ENCODE measurements at regions not wholly inside any gene's neighbourhood (a gene's known extent, or its start where the extent isn't known, plus 50 kb on each side); places are given as distances from the start of the nearest gene placed in this dataset.
A peak's percentile ranks its signal among the peaks of the same experiment; 100 is the strongest.

DNA sequence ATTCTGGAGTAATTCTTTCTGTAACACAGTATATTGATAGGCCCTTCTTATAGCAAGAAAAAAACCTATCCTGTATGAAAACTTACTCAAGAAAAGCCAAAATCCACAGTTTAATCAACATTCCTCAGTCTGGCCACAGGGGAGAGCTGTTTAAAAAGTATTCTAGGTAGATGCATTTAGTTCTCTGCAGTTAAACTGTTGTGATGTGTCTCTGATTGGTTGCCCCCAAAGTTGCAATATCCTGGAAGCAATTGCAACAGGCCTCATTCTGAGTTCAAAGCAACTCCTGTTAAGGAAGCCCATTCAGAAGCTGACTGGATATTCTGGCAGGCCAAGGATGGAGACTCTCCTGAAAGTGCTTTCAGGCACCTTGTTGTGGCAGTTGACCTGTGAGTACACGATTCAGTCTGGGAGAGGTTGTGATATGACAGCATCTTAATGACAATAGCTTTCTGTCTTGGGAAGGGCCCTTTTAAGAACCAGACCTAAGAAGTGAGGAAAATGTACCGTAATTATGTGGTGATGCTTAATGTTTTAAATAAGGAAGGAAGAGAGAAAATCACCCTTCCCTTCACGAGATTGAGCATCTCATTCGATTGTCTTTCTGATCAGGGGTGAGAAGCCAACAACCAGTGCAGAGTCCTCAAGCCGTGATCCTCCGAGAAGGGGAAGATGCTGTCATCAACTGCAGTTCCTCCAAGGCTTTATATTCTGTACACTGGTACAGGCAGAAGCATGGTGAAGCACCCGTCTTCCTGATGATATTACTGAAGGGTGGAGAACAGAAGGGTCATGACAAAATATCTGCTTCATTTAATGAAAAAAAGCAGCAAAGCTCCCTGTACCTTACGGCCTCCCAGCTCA, 420.7 kb downstream of the DAD1 start:
- in situ Hi-C loops (cut with MboI; ENCODE audit: low pct_unique_long_range_greater_than_20kb, low sequenced_read_pairs), result no loop called here
- no peak for DNase-seq

DNA sequence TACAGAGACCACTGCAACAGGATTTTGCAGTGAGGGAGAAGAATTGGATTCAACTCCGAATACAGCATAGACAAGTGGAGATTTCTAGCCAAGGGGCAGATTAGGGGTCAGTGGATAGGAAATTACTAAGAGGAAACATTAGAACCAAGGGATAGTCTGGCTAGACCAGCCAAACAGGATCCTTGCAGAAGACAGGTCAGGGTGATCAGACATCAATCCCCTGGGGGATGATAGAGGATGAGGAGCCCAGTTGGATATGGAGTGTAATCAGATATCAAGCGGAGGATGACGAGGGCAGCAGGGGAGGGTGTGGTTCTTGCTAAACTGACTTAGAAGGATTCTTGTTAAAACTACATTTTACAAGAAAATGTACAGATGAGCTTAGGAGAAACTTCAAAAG, 424.4 kb downstream of the DAD1 start:
- no peak for DNase-seq
- in situ Hi-C loops (cut with MboI; ENCODE audit: low pct_unique_long_range_greater_than_20kb, low sequenced_read_pairs), result no loop called here

DNA sequence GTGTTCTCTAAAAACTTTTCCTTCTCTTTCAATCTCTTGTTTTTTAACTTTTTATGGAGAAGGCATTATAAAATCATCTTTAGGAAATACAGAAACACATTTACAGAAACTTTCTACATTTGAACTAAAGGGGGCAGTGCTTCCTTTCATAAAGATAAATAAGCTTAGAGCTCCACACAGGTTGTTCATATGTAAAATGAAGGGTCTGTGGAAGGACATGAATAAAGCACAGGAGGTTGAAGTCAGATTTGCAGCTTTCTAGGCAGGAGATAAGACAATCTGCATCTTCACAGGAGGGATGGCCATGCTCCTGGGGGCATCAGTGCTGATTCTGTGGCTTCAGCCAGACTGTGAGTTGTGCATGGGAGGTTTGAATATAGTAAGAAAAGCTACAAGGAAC, 426.0 kb downstream of the DAD1 start:
- in situ Hi-C loops (cut with MboI; ENCODE audit: low pct_unique_long_range_greater_than_20kb, low sequenced_read_pairs), result no loop called here
- DNase-seq, result peak; percentile 27

DNA sequence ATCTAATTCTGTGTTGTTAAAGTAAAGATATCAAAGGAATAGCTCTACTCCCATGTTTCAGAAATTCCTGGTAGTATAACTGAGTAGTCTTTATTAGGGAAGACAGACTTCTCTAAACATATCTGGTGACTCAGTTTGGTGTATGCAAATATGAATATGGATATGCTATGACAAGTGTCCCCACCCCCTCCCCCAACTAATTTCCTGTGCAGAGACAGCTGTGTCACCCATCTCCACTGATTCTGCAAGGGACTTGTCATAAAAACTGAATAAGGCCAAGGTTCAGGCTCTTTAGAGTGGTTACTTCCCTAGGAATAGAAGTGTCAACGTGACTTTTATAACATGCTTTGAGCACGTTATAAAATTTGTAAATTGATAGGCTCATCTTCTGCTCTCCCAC, 429.1 kb downstream of the DAD1 start:
- in situ Hi-C loops (cut with MboI; ENCODE audit: low pct_unique_long_range_greater_than_20kb, low sequenced_read_pairs), result no loop called here
- no peak for DNase-seq

DNA sequence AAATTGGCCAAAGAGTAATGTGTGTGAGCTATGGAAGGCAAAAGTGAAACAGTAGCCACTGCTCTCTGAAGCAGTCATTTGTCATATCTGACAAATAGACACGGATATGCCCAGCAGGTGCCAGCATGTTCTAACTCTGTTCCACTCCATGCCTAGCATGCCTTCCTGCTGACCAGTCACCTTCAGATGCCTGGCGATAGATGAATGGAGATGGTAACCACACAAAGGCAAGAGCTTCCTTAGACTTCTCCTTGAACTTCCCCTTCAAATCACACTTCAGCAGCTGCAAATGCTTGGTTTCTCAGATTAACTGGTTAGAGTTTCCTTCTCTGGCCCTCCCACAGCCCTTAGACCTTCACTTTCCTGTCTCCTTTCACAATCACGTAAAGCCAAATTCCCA, 429.9 kb downstream of the DAD1 start:
- DNase-seq, result no peak
- in situ Hi-C loops (cut with MboI; ENCODE audit: low pct_unique_long_range_greater_than_20kb, low sequenced_read_pairs), result no loop called here

DNA sequence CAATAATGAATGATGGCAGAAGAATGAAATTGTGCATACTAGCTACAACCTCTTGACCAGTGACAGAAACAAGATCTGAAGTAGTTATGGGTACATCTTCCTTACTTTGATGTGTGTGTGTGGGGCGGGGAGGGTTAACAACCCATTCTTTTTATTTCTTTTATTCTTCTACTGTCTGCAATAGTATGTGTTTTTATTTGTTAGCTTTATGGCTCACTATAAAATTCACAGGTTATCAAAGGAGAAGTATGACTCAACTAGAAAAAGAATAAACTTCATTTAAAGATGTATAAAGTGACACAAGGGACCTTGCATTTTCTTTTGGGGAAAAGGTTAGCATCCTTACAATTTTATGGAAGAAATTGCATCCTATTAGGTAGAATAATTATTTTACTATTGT, 430.5 kb downstream of the DAD1 start:
- in situ Hi-C loops (cut with MboI; ENCODE audit: low pct_unique_long_range_greater_than_20kb, low sequenced_read_pairs), result no loop called here
- DNase-seq, result no peak

DNA sequence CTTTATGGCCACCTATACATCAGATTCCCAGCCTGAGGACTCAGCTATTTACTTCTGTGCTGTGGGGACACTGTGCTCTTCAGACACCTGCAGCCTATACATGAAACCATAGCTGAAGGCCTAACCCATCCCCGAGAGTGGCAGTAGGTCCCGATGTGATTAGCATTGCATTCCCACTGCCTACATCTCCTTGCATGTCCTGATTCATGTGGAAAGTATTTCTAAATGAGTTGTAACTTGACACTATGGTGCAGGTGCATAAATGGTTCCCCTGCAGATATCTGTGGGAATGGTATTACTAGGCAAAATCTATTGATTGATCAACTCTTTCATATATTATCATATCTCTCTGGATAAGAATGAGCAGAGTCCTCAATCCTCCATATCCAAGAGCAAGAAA, 433.5 kb downstream of the DAD1 start:
- in situ Hi-C loops (cut with MboI; ENCODE audit: low pct_unique_long_range_greater_than_20kb, low sequenced_read_pairs), result no loop called here
- DNase-seq, result no peak

DNA sequence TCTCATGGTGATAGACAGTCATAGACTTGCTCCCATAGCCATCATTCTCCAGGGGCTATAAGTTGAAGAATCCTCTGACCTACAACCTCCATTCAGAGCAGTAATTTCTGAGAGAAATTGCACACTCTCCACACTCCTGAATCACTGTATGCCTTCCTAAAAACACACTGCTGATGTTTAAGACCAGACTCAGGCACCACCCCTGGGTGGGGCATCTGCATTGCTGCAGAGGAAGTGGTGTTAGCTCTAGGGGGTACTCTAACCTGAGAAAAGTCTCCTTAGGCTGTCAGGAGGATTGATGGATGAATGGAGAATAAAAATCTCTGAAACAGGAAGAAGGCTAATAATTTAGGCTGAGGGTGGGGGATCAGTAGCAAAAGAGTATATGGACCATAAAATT, 436.1 kb downstream of the DAD1 start:
- in situ Hi-C loops (cut with MboI; ENCODE audit: low pct_unique_long_range_greater_than_20kb, low sequenced_read_pairs), result no loop called here
- no peak for DNase-seq

DNA sequence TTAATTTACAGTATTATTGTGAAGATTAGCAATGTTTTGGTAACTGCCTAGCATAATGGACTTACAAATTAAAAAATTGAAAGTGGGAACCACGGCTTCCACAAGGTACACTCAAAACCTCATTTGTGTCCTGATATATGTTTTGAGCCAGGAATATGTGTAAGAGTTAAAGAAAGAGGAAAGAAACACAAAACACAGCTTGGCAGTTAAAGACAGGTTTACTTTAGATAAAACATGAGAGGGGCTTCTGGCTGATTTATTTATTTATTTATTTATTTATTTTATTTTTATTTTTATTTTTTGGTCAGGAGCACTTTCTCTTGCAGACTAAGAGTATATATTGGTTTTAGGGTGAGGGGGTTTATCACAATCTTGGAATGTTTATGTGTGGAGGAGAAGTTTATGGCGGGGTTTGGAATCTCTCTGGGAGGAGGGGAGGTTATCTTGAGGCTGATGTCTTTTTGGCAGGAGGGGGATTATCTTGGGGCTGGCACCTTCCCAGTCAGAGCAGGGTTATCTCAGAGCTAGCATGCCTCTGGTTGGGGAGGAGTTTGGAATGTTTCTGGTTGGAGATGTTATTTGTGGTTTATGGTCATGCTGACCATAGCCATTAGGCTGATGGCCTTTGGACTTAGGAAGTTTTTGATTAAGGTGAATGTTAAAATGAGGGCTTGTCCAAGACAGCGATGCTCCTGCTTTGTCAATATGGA, 436.7 kb downstream of the DAD1 start:
- in situ Hi-C loops (cut with MboI; ENCODE audit: low pct_unique_long_range_greater_than_20kb, low sequenced_read_pairs), result no loop called here
- no peak for DNase-seq

DNA sequence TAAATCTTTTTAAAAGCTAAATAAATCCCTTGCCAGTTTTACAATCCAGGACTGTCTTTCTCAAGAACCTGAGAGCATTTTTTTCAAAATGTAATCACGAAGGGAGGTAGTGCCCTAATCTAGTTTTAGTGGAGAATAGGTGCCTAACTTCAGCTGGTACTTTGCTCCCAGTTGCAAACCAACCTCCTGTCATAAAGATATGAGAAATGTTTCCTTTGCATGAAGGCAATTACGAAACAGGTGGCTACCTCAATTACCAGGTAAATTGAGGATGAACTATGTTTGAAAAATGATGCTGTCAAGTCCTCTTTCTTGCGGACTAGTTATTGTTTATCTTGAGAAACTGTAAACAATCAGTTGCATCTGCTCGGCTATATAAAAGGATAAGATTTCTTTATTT, 437.9 kb downstream of the DAD1 start:
- in situ Hi-C loops (cut with MboI; ENCODE audit: low pct_unique_long_range_greater_than_20kb, low sequenced_read_pairs), result no loop called here
- no peak for DNase-seq

DNA sequence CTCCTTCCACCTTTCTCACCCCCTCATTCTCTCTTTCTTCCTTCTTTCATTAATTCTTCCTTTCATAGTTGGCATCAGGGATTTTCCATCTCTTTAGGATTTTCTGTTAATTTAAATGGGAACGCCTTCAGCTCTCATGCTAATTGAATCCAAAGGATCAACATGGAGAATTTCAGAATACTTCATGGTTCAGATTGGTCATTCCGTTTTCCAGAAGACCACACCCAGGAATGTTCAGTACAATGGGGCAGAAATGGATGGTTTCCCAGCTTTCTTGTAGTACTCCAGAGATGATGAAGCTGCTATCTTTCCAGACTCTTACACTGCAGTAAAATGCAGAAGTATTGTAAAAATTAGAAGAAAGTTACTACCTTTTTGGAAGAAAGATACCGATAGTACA, 440.0 kb downstream of the DAD1 start:
- no peak for DNase-seq
- in situ Hi-C loops (cut with MboI; ENCODE audit: low pct_unique_long_range_greater_than_20kb, low sequenced_read_pairs), result no loop called here

DNA sequence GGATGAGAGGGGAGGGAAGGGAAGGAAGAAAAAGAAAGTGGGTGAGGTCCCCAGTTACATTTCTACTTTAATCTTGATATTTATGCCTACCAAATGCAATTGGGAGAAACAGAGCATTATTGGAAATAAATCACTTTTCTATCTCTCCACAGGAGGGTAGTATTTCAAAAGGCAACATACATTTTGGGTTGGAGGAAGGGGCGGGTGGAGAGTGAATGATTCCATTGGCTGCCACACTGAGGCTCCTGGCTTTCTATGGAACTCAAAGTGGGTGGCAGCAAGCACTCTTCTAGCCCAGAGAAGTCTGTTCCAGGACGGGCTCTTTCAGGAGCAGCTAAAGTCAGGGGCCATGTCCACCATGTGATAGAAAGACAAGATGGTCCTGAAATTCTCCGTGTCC, 441.3 kb downstream of the DAD1 start:
- in situ Hi-C loops (cut with MboI; ENCODE audit: low pct_unique_long_range_greater_than_20kb, low sequenced_read_pairs), result no loop called here
- DNase-seq, result no peak

DNA sequence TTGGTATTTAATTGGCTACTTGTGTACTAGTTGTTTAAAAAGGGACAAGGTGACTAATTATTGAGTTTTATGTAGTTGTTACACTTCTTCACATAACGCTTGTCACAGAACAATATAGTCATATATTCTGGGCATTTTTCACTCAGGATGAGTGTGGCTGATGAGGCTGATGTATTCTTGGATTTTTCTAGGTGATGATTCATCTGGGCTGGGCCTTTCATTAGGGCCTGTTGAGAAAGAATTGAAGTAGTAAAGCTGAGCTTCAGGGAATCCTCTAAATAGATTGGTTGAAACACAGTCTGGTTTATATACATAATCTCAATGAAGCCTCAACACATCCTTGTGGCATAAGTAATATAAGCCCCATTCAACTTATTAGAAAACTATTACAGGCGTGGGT, 445.7 kb downstream of the DAD1 start:
- DNase-seq, result no peak
- in situ Hi-C loops (cut with MboI; ENCODE audit: low pct_unique_long_range_greater_than_20kb, low sequenced_read_pairs), result no loop called here

DNA sequence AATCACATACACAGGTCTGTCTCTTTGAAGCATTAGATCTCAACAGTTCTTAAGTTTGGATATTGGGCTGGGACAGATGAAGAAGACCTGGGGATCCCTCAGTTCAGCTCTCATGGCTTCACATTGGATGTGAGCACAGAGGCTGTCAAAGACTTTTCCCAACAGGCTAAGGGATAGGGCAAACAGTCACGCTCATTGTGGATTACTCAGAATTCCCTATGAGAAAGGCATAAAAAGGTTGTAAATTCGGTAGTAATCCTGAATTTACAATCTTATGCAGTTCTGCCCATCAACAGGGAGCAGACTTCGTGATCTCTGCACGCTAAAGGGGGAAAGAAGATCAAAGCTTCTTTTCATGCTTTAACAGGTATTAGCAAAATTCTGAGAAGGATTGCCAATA, 448.4 kb downstream of the DAD1 start:
- in situ Hi-C loops (cut with MboI; ENCODE audit: low pct_unique_long_range_greater_than_20kb, low sequenced_read_pairs), result no loop called here
- DNase-seq, result no peak

DNA sequence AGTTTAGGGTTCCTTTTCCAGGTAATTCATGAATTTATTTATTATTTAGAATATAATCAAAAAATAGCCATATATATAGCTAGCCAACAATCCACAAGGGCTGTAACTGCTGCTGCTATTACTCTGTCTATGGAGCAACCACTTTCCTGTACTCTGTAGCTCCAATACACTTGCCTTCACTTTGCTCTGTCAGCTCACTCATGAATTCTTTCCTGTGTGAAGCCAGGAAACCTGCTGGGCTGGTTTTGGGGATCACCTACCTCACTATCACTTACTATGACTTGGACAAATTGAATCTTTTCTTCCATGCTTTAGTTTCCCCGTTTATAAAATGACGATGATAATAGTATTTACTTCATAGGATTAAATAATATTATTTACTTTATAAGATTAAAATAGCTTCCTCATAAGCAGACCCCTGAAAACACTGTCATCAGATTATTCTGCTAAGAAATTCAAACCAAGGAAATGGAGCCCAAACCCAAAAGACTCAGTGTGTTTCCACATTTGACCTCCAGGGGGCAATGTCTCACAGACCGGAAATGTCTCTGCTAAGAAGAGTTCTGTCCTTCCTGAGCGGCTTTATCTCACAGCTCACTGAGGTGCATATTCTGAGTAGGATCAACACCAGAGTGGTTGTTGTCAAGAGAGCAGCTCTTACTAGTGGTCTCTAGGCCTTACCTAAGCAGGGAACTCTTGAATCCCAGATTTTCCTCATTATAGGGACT, 457.1 kb downstream of the DAD1 start:
- in situ Hi-C loops (cut with MboI; ENCODE audit: low pct_unique_long_range_greater_than_20kb, low sequenced_read_pairs), result no loop called here
- peak; percentile 35 for DNase-seq

DNA sequence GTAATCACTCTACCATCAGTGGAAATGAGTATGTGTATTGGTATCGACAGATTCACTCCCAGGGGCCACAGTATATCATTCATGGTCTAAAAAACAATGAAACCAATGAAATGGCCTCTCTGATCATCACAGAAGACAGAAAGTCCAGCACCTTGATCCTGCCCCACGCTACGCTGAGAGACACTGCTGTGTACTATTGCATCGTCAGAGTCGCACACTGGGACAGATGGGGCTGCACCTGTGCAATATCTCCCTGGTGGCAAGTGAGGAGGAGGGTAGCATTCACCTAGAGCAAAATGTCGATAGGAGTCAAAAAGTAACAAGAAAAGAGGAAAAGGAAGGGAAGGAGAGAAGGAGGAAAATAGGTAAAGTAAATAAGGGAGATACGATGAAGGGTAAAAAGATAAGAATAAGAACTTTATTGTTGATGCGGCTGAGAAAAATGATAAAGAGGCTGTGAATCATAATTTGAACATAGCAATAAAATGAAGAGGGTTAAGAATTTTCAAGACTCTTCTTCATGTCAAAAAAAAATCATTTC, 450.5 kb upstream of the OR4E1 start:
- DNase-seq, result no peak

DNA sequence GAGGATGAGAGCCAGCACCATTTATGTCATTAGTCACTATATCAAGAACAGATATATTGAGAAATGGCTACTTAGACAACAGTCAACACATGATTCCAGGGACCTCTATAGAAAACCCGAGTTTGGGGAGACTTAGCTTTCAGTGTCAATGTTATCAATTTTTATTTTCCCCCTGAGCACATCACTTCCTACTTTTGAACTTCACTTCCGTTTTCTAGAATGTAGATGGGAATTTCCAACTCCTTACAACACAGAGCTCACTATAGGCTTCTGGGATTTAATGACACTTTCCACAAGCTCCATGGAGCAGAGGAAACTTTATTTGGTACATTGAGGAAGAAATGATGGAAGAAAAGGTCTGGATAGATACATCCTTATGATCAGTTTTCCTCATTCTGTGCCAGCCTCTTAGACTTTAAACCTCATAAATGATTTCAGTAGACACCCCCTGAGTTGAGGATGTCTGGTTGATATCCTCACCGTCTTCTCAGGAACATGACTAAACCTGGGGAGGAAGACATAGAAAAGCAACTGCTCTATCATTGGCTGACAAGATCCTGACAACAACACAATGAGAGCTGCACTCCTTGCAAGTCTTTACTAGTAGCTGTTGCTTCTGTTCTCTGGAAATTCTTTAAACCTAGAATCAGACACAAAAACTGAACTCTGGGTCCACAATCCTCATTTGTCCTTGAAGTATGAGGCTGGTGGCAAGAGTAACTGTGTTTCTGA, 449.4 kb upstream of the OR4E1 start:
- DNase-seq, result no peak
- in situ Hi-C loops (cut with MboI; ENCODE audit: low pct_unique_long_range_greater_than_20kb, low sequenced_read_pairs), result no loop called here

More for the DNA sequence above, 450.5 kb upstream of the OR4E1 start:
- in situ Hi-C loops (cut with MboI; ENCODE audit: low pct_unique_long_range_greater_than_20kb, low sequenced_read_pairs), result no loop called here

DNA sequence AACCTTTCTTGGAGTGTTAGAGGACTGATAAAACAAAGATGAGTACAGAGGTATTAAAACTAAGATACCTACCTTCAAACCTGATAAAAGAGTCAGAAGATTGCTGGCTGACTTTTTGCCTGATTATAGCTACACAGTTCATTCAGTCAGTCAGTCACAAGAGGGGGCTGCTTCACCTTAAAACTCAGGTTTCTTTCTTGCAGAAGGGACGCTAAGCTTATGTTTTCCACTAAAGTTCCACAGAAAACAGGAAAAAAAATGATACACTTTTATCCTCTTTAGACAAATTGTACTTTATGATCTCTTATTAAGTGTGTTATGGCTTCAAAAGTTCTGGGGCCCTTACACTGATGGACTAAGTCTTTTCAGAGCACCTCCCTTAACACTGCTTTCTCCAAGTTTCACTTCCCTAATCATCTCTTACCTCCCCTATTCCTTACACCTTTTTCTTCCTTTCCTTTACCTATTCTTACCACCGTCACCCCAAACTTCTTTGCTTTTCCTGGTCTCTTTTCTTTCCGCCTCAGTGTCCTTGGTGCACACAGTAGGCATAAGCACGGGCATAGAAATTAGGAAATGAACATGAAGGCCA, 448.7 kb upstream of the OR4E1 start:
- in situ Hi-C loops (cut with MboI; ENCODE audit: low pct_unique_long_range_greater_than_20kb, low sequenced_read_pairs), result no loop called here
- DNase-seq, result no peak

DNA sequence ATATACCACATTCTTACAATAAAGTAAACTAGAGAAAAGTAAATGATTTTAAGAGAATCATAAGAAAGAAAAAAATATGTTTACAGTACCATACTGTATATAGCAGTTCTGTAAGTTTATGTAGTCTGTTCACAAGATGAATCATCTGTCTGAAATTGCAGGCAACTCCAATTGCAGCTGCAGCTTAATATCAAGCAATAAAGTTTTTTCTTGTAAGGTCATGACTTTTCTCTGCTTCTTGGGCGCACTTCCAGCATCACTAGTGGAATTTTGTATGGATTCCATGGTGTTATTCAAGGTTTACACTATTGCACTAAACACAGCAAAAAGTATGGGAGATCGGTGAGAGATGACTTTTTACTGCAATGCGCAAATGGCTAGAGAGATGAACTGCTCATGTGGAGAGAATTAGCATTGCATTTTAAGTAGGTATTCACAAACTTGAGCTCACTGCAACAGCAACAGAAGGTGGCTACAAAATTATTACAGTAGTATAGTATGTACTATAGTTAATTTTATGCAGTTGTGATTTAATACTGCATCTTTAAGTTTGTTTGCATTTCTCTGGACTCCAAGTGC, 445.4 kb upstream of the OR4E1 start:
- DNase-seq, result no peak
- in situ Hi-C loops (cut with MboI; ENCODE audit: low pct_unique_long_range_greater_than_20kb, low sequenced_read_pairs), result no loop called here

Measured in KBM-7 (cell line).